A673 (cell line): ENCODE measurements at regions not wholly inside any gene's neighbourhood (a gene's known extent, or its start where the extent isn't known, plus 50 kb on each side); places are given as distances from the start of the nearest gene placed in this dataset.

Experiments
- EZH2 ChIP-seq: fragments of 200-600 bp; sonication (generic); IDR thresholded peaks from 2 replicates; pipeline ENCODE4 v1.6.1; 2017; ENCODE audit warnings: borderline replicate concordance, low read depth, mild to moderate bottlenecking, mixed read lengths, antibody characterized with exemption, low read length; ENCODE audit not compliant: poor library complexity, severe bottlenecking
- TF ChIP-seq, protein P1 (sequence below): fragments of 300-800, 200-600 bp; sonication (generic); conservative IDR thresholded peaks from 2 replicates; pipeline ENCODE4 v1.5.1; 2017; ENCODE audit warnings: low read depth, mild to moderate bottlenecking, antibody characterized with exemption, low read length, moderate library complexity, mixed read lengths

DNA sequence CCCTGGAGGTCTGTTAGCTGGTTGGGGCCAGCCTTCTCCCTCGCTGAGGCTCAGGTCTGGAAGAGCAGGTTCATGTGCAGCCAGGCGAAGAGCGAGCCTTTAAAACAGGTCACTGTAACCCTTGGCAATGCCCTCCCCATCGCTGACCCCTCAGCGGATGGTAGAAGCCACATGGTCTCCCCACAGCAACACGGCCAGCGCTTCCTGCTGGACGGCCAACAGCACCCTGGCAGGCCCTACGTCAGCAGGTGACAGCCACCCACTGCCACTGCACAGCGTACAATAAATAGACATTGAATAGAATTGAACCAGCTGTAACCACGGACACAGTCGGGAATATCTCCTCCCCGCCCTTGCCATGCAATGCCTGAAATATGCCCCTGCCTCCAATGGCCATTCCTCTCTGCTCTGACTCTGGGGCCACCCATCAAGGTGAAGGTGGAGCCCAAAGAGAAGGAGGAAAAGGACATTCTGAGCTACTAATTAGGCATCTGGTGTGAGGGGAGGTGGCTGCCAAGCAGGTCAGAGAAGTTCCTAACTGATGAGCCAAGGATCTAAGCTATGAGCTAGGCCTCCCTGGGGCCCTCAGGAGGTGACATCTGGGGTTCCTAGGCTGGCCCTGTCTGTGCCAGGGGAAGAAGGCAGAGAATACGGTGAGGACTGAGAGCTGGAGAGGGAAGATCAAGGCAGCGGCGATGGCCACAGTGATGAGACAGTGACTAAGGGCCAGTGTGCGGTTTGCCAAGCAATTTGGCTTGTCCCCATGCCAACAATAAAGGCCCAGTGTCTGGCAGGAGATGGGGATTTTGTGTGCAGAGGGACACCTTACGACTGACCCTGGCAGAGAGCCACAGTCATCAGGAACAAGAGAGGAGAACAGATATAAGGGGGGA, 202.3 kb downstream of the BCOR start:
- TF ChIP-seq, protein P1, sequence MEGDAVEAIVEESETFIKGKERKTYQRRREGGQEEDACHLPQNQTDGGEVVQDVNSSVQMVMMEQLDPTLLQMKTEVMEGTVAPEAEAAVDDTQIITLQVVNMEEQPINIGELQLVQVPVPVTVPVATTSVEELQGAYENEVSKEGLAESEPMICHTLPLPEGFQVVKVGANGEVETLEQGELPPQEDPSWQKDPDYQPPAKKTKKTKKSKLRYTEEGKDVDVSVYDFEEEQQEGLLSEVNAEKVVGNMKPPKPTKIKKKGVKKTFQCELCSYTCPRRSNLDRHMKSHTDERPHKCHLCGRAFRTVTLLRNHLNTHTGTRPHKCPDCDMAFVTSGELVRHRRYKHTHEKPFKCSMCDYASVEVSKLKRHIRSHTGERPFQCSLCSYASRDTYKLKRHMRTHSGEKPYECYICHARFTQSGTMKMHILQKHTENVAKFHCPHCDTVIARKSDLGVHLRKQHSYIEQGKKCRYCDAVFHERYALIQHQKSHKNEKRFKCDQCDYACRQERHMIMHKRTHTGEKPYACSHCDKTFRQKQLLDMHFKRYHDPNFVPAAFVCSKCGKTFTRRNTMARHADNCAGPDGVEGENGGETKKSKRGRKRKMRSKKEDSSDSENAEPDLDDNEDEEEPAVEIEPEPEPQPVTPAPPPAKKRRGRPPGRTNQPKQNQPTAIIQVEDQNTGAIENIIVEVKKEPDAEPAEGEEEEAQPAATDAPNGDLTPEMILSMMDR, result no peak
- no peak for TF ChIP-seq EZH2
